GM12872 (cell line): ENCODE measurements at regions not wholly inside any gene's neighbourhood (a gene's known extent, or its start where the extent isn't known, plus 50 kb on each side); places are given as distances from the start of the nearest gene placed in this dataset.

Experiments used
- TF ChIP-seq, protein P1 (sequence below): IDR thresholded peaks from 3 replicates; pipeline ENCODE4 v1.5.1; 2011; ENCODE audit warnings: low read depth, mild to moderate bottlenecking, low read length, moderate library complexity; ENCODE audit not compliant: insufficient read depth

DNA sequence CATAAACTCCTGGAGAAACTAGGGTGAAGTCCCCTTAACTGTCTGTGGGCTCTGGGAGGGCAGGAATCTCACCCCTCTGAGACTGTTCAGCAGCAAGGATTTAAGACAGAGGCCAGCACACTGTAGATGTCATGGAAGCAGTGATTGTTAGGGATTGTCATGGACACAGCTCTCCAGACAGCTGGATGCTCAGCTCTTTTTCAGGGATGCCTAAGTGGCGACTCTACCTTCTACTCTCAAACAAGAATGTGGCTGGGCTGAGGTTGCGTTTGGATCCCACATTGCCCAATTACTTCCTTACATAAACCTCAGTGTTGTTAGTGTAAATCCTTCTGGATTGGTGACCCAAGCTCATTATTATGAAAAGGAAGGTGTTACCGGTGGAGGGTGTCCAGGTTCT lies 291.9 kb upstream of the VCX3A start:
- TF ChIP-seq, protein P1, sequence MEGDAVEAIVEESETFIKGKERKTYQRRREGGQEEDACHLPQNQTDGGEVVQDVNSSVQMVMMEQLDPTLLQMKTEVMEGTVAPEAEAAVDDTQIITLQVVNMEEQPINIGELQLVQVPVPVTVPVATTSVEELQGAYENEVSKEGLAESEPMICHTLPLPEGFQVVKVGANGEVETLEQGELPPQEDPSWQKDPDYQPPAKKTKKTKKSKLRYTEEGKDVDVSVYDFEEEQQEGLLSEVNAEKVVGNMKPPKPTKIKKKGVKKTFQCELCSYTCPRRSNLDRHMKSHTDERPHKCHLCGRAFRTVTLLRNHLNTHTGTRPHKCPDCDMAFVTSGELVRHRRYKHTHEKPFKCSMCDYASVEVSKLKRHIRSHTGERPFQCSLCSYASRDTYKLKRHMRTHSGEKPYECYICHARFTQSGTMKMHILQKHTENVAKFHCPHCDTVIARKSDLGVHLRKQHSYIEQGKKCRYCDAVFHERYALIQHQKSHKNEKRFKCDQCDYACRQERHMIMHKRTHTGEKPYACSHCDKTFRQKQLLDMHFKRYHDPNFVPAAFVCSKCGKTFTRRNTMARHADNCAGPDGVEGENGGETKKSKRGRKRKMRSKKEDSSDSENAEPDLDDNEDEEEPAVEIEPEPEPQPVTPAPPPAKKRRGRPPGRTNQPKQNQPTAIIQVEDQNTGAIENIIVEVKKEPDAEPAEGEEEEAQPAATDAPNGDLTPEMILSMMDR, result no peak

- TF ChIP-seq, protein P1, result no peak
These were observed 286.8 kb upstream of the VCX3A start for GRCh38 chrX:6821730-6822129.

DNA sequence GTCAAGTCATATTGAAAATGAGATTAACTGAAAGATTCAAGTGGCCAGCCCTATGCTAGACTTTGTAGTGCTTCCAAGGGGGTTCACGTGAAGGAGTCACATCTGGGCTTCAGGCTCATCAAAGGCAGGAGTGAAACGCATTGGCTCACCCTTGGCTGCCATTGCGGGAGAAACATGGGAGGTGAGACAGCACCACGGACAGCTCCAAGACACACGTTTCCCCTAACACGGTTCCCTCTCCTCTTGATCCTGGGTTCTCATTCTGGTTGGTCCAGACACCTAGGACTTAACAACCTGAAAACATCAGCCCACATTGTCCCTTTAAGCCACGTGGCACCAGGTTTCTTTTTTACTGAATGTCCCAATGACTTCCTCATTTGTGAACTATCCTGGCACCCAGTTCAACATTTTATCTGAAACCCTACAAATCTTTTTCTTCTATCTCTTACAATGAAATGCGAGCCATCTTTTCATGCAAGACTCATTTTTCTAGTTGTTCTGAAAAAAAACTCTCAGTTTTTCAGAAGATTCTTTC lies 279.0 kb upstream of the VCX3A start:
- TF ChIP-seq, protein P1, result no peak

- TF ChIP-seq, protein P1, result no peak
These were observed 277.2 kb upstream of the VCX3A start for GRCh38 chrX:6812087-6812486.

DNA sequence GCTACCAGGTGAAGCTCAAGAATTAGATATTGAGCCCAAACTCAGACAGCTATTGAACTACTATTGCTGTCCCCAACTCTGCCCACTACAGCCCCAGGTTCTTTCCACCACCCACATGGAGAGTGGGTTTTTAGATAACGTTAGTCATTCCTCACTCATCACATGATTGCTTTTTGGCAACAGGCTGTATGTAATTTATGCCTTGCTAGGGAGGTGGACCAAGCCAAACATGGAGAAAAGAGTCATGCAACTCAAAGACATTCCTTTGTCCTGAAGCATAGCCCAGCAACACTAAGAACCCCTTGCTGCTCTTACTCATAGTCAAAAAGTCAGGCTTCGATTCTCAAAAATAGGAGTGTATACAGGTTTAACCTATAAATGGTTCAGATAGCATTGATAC lies 275.9 kb upstream of the VCX3A start:
- TF ChIP-seq, protein P1, result no peak

DNA sequence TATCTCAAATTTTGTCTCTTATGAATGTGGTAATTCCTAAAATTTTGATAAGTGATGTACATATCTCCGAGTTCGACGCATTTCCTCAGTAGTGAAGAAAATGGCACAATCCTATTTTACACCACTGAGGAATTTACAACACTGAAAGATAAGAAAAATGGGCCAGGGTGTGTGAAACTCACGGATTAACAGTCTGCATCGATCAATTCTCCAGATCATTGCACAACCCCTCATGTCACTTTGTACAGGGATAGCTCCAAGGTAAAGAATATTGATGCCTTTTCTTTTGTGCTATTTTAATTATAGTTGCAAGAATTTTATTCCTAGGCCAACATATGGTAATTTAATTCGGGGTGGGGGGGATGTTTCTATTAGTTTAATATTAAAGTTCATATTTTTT lies 268.7 kb upstream of the VCX3A start:
- TF ChIP-seq, protein P1, result no peak

DNA sequence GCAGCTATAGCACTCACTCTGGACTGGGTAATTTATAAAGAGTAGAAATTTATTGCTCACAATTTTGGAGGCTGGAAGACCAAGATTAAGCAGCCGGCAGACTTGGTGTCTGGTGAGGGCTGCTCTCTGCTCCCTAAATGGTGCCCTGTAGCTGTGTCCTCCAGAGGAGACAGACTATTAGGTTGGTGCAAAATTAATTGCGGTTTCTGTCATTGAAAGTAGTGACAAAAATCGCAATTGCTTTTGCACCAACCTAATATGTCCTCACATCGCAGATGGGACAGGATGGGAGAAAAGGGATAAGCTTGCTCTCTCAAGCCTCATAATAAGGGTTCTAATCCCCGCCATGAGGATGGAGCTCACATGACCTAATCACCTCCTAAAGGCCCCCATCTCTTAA lies 258.1 kb upstream of the VCX3A start:
- TF ChIP-seq, protein P1, result no peak
